Left ventricle myocardium inferior (tissue), 1 donor: ENCODE measurements at regions not wholly inside any gene's neighbourhood (a gene's known extent, or its start where the extent isn't known, plus 50 kb on each side); places are given as distances from the start of the nearest gene placed in this dataset.

Experiments
- DNase-seq: peaks from one replicate; pipeline ENCODE4 v3.0.0-alpha.2; 2020
- H3K27ac ChIP-seq: fragments of 200-600 bp; replicated peaks from 2 replicates; pipeline ENCODE4 v1.8.0; 2021
- H3K27me3 ChIP-seq: fragments of 200-600 bp; 2 replicates; pipeline ENCODE4 v1.8.0; 2021; ENCODE audit warnings: low read depth
- H3K36me3 ChIP-seq: fragments of 200-600 bp; 2 replicates; pipeline ENCODE4 v1.8.0; 2021
- H3K4me1 ChIP-seq: fragments of 200-600 bp; 2 replicates; pipeline ENCODE4 v1.8.0; 2021
- H3K4me3 ChIP-seq: fragments of 200-600 bp; 2 replicates; pipeline ENCODE4 v1.8.0; 2021; ENCODE audit warnings: mild to moderate bottlenecking, moderate library complexity
- H3K9me3 ChIP-seq: fragments of 200-600 bp; replicated peaks from 2 replicates; pipeline ENCODE4 v1.8.0; 2021
- CTCF ChIP-seq: fragments of 200-600 bp; IDR thresholded peaks from 2 replicates; pipeline ENCODE4 v1.8.0; 2021; ENCODE audit warnings: antibody characterized with exemption, mild to moderate bottlenecking, borderline replicate concordance
- intact Hi-C: fragments of 100-400 bp; cut with micrococcal nuclease; formaldehyde crosslinking; loops from one replicate; pipeline ENCODE4 v1.11.0; 2022
- donor health status: DM: no; HTN: yes; CAD: no; lungs with severe emphysema.

- Histone ChIP-seq H3K27me3 (no peaks in the 10 kb centered on the region), H3K4me1 (no peaks in the 10 kb centered on the region), H3K4me3 (no peak overlapping the region), H3K9me3 (no peaks in the 10 kb centered on the region), H3K27ac (no peak overlapping the region), H3K36me3 (no peaks in the 10 kb centered on the region)
- no peak for TF ChIP-seq CTCF
- no peak for DNase-seq
- intact Hi-C loops: no loop called here
These were observed 330.2 kb downstream of the EPM2A start for GRCh38 chr6:145405006-145405551.

- no peak for DNase-seq
- H3K27me3 ChIP-seq: no peaks in the 10 kb centered on the region
- H3K36me3 ChIP-seq: no peaks in the 10 kb centered on the region
- intact Hi-C loops: no loop called here
- H3K27ac ChIP-seq: no peak overlapping the region
- no peak for TF ChIP-seq CTCF
- no peak overlapping the region for H3K4me3 ChIP-seq
- H3K9me3 ChIP-seq: no peaks in the 10 kb centered on the region
- H3K4me1 ChIP-seq: no peaks in the 10 kb centered on the region
These were observed 328.5 kb downstream of the EPM2A start for GRCh38 chr6:145406783-145407182.

GRCh38 chr6:145415616-145416015 is 319.7 kb downstream of the EPM2A start:
- no peak for TF ChIP-seq CTCF
- intact Hi-C loops: no loop called here
- no peaks in the 10 kb centered on the region for H3K9me3 ChIP-seq
- H3K4me3 ChIP-seq: no peak overlapping the region
- no peaks in the 10 kb centered on the region for H3K27me3 ChIP-seq
- H3K4me1 ChIP-seq: no peaks in the 10 kb centered on the region
- no peak overlapping the region for H3K27ac ChIP-seq
- no peak for DNase-seq
- H3K36me3 ChIP-seq: no peaks in the 10 kb centered on the region

- Histone ChIP-seq H3K4me3 (no peak overlapping the region), H3K27ac (no peak overlapping the region), H3K9me3 (no peaks in the 10 kb centered on the region), H3K36me3 (no peaks in the 10 kb centered on the region), H3K27me3 (no peaks in the 10 kb centered on the region), H3K4me1 (no peaks in the 10 kb centered on the region)
- intact Hi-C loops: no loop called here
- TF ChIP-seq CTCF: no peak
- DNase-seq: no peak
These were observed 314.7 kb downstream of the EPM2A start for GRCh38 chr6:145420599-145420998.

GRCh38 chr6:145423936-145424335 is 311.4 kb downstream of the EPM2A start:
- no peaks in the 10 kb centered on the region for H3K36me3 ChIP-seq
- H3K27ac ChIP-seq: no peak overlapping the region
- H3K27me3 ChIP-seq: no peaks in the 10 kb centered on the region
- no peaks in the 10 kb centered on the region for H3K9me3 ChIP-seq
- H3K4me3 ChIP-seq: no peak overlapping the region
- intact Hi-C loops: no loop called here
- no peak for TF ChIP-seq CTCF
- DNase-seq: no peak
- H3K4me1 ChIP-seq: no peaks in the 10 kb centered on the region

- Histone ChIP-seq H3K4me3 (no peak overlapping the region), H3K9me3 (no peaks in the 10 kb centered on the region), H3K36me3 (no peaks in the 10 kb centered on the region), H3K4me1 (no peaks in the 10 kb centered on the region), H3K27me3 (no peaks in the 10 kb centered on the region), H3K27ac (no peak overlapping the region)
- intact Hi-C loops: no loop called here
- DNase-seq: no peak
- no peak for TF ChIP-seq CTCF
These were observed 308.1 kb downstream of the EPM2A start for GRCh38 chr6:145427232-145427631.
